NAMALWA (cell line): ENCODE measurements at regions not wholly inside any gene's neighbourhood (a gene's known extent, or its start where the extent isn't known, plus 50 kb on each side); places are given as distances from the start of the nearest gene placed in this dataset.
"Not testable (repeated sequence)": the region's sequence is repeated elsewhere in the genome, so short reads cannot be mapped to it uniquely, and the experiment has no call there.

Experiments used
- DNase-seq: peaks from one replicate; pipeline ENCODE4 v3.0.0-alpha.2; 2015; ENCODE audit warnings: low spot score

DNA sequence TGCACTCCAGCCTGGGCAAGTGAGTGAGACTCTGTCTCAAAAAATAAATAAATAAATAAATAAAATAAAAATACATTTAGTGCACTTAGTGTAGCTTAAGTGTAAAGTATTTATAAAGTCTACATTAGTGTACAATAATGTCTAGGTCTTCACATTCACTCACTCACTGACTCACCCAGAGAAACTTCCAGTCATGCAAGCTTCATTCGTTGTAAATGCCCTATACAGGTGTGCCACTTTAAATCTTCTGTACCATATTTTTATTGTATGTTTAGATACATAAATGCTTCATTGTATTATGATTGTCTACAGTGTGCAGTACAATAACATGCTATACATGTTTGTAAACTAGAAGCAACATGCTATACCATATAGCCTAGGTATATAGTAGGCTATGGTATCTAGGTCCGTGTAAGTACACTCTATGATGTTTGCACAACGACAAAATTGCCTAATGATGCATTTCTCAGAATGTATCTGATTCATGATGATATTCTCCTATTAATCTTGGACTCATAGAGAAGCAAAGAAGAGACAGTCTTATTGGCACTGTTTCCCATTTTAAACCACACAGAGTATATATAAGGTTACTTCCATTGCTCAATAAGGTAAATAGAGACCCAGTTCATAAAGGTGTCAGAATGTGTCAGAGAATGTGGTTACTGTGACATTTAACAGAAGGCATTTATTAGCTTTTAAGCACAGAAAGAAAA is 1314.9 kb downstream of the CDH11 start:
- no peak for DNase-seq

DNA sequence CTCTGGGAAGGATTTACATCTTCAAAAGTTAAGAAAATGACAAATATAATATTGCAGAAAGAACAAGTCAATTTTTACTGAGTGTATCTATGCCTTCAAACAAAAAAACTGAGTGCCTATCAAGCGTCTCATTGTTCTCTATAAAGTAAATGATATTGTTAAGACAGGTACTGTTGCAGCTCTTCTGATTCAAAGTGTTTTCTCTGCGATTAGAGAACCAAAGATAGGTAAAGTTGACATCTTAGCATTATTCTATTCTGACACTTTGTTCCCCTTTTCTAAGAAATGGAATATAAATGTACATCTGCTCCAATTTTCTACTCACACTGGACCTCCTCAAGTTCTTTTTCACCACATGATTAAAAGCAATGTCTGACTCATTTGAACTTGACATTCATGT is 1317.7 kb downstream of the CDH11 start:
- no peak for DNase-seq

- peak; percentile 70 for DNase-seq
Observed at GRCh38 chr16:63789603-63790002, 1332.3 kb downstream of the CDH11 start.

DNA sequence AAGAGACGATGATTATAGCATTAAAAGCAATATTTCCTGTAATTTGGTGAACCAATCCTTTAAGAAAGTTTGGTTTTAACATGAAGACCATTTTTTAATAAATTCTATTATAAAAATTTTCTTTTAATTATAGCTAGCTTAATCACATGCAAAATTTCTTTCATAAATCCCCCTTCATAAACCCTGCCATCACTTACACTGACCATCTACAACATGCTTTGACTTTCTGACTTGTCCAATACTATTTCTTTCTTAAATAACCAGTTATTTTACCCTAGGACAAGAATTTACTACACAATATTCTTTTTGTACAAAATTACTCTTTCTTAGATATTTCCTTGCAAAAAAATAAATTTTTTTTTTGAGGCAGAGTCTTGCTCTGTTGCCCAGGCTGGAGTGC is 1334.8 kb downstream of the CDH11 start:
- peak; percentile 19 for DNase-seq

DNA sequence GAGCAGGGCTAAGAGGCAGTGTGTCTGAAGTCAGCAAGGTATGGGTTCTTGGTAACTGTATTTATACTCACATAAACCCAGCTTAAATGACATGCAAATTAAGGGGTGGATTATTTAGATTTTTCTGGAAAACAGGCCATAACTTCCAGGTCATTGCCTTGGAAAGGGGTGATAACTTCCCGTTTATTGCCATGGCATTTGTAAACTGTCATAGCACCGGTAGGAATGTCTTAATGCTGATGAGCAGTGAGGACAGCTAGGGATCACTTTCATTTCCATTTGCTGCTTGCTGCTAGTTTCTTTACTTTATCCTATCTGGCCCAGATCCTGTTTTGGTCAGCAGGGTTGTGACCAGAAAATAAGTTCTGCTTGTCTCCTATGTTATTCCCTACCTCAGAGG is 1336.7 kb downstream of the CDH11 start:
- DNase-seq: no peak

GRCh38 chr16:63776437-63776836 is 1345.4 kb downstream of the CDH11 start:
- no peak for DNase-seq

DNA sequence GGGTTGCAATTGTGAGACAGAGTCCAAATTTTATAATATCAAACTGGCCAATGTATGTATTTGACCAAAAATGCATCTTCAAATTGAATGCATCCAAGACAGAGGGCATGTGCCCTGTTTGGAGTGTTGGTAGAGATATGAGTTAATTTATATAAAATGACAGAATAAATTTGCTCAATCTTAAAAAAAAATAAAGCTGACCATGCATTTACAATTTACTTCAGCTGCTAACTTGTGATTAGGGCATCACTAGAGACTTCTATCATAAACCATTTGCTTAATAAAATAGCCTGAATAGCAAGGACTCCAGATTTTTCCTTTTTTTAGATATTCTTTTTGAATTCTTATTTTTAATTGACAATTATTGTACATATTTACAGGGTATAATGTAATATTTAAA is 1345.8 kb downstream of the CDH11 start:
- no peak for DNase-seq

DNA sequence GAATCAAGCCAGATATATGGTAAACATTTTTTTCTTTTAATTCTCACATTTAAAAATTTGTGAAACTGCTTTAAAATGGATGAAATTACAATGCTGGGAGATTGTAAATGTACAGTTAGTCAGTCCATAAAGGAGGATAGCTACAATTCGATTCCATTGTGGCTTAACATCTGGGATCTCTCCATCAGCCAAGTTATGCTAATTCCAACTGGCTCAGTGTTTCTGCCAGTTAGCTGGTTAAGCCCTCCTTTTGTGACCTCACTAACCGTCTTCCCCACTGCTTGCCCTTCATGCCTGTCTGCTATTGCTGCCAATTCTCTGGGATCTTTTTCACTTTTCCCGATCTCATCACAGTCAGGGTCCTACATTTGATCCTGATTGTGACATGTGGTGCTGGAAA is 1347.6 kb downstream of the CDH11 start:
- DNase-seq: no peak

GRCh38 chr16:63769211-63769610 is 1352.7 kb downstream of the CDH11 start:
- no peak for DNase-seq

- DNase-seq: not testable (repeated sequence)
Observed at GRCh38 chr16:63760246-63760645, 1361.6 kb downstream of the CDH11 start.

GRCh38 chr16:63752347-63752746 is 1369.5 kb downstream of the CDH11 start:
- no peak for DNase-seq

DNA sequence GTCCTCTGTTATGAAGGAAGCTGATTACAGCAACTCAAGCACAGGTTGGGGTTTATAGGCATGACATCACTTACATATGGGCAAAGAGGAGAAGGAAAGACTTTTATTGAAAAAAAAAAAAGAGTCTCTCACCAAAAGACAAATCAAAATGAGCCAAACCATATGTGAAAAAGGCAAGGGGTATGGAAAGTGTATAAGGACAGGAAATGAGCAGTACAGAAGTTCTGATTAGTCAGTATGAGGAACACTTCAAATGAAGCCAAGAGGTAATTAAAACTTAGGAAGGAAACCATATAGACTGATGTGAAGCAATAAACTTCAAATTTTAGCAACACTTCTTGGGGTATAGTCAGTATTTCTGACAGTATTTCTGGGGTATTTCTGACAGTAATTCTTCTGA is 1372.6 kb downstream of the CDH11 start:
- DNase-seq: no peak

DNA sequence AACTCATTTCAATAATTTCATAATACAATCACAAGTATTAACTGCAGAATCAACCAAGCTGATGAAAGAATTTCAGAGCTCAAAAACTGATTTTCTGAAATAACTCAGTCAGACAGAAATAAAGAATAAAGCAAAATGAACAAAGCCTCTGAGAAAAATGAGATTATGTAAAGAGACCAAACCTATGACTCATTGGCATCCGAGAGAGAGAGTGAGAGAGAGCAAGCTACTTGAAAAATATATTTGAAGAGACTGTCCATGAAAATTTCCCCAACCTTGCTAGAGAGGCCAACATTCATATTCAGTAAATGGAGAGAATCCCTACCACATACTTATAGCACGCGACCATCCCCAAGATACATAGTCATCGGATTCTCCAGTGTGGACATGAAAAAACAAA is 1376.4 kb downstream of the CDH11 start:
- DNase-seq: no peak

- DNase-seq: no peak
Observed at GRCh38 chr16:63744077-63744874, 1377.6 kb downstream of the CDH11 start.

- DNase-seq: no peak
Observed at GRCh38 chr16:63742150-63742549, 1379.7 kb downstream of the CDH11 start.

DNA sequence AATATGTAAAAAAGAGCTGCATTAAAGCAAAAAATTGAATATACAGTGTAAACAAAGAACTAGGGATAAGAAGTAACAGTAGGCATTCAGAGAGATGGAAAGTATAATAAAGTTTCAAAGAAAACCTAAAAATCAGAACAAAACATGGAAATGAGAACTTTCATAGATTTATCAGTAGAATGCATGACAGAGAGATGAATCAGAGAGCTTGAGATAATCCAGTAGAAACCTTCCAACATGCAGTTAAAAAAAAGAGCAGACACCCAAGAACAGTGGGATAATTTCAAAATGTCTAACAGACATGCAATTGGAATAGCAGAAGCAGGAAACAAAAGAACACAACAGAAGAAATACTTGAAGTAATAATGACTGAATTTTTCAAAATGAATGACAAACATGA is 1384.2 kb downstream of the CDH11 start:
- DNase-seq: no peak

DNA sequence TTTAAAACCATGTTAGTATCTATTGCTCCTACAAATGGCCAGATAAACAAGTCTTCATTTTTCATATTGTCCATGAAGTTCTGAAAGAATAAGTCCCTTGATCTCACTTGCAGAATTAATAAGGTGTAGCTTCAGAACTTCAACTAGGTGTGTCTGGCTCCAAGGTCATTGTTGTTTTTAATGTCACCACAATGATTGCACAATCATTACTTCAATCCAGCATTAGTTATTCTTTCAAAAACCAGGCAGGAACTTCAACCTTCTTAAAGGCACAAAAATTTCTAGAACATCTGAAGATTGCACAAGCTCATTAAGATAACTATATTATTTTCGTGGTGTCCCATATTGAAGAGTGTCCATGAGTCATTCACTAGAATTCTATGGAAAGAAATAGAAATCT is 1386.4 kb downstream of the CDH11 start:
- DNase-seq: no peak

DNA sequence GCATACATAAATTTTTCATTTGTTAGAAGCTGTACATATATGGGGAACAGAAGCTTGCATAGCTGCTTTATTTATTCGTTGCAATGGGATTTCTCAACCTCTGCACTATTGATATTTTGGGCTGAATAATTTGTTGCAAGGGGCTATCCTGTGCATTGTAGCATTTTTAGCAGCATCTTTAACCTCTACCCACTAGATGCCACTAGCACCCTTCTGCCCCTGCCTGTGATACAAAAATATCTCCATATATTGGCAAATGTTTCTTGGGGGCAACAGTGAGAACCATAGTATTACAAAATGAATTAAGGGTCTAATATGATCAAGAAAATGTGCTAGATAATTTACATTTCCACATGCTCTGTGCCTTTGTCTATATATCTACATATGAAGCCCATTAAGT is 1401.0 kb downstream of the CDH11 start:
- peak; percentile 7 for DNase-seq

GRCh38 chr16:63719926-63720325 is 1401.9 kb downstream of the CDH11 start:
- no peak for DNase-seq

GRCh38 chr16:63717806-63718205 is 1404.1 kb downstream of the CDH11 start:
- no peak for DNase-seq

DNA sequence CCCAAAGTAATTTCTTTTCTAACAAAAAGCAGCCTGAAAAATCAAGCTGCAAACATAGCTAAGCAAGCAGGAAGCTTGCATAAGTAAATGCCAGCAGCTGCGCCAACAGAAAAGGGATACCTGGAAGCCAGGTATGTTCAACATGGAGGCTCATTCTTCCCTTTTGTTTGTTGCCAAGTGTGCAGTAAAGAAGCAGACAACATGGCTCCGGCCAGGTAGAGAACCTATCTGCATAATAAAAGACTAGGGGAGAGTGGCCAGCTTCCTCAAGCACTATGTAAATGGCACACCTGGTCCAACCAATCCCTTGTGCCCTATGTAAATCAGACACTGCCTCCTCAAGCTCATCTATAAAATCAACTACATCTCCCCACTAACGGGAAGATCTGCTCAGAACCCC is 1407.0 kb downstream of the CDH11 start:
- DNase-seq: no peak

GRCh38 chr16:63712725-63713124 is 1409.1 kb downstream of the CDH11 start:
- DNase-seq: no peak

GRCh38 chr16:63703612-63704011 is 1418.3 kb downstream of the CDH11 start:
- DNase-seq: no peak
